Activated T-cell treated with anti-CD3 and anti-CD28 coated beads, Interleukin-2, amount 50 U/mL, for 72 hours (primary cell): ENCODE measurements at regions not wholly inside any gene's neighbourhood (a gene's known extent, or its start where the extent isn't known, plus 50 kb on each side); places are given as distances from the start of the nearest gene placed in this dataset.
"Not testable (repeated sequence)": the region's sequence is repeated elsewhere in the genome, so short reads cannot be mapped to it uniquely, and the experiment has no call there.

ENCODE experiments used
- ATAC-seq, 2 donors: fragments of 150-1000 bp; cut with Tn5 transposase; replicated peaks in 1 of 2; 2 replicates each; pipeline ENCODE4 v1.10.0; 2021; ENCODE audit warnings: moderate library complexity in 2 of 2, mild to moderate bottlenecking in 1 of 2
- DNase-seq, 2 donors: peaks; one replicate each; pipeline ENCODE4 v3.0.0; 2021 to 2022; ENCODE audit warnings: mixed read lengths in 1 of 2
- H3K27ac Mint-ChIP-seq: one replicate; pipeline ENCODE4 v1.8.0; 2022; ENCODE audit warnings: mild to moderate bottlenecking, moderate library complexity, mixed read lengths
- H3K27me3 Mint-ChIP-seq: one replicate; pipeline ENCODE4 v1.8.0; 2022; ENCODE audit warnings: low read depth, mixed read lengths
- H3K36me3 Mint-ChIP-seq, 2 donors: one replicate each; pipeline ENCODE4 v1.8.0; 2022; ENCODE audit warnings: mixed read lengths in 2 of 2, mild to moderate bottlenecking in 1 of 2; ENCODE audit not compliant: insufficient read depth in 2 of 2
- H3K4me1 Mint-ChIP-seq: one replicate; pipeline ENCODE4 v1.8.0; 2022; ENCODE audit warnings: low read depth, mixed read lengths
- H3K4me3 Mint-ChIP-seq, 2 donors: one replicate each; pipeline ENCODE4 v1.8.0; 2022; ENCODE audit warnings: mild to moderate bottlenecking in 2 of 2, mixed read lengths in 2 of 2, moderate library complexity in 2 of 2
- H3K9me3 Mint-ChIP-seq, 2 donors: one replicate each; pipeline ENCODE4 v1.8.0; 2022; ENCODE audit warnings: mixed read lengths in 2 of 2

- not testable (repeated sequence) for H3K36me3 Mint-ChIP-seq, H3K9me3 Mint-ChIP-seq, H3K4me3 Mint-ChIP-seq, H3K4me1 Mint-ChIP-seq
- H3K27me3 Mint-ChIP-seq: peaks cover 10% of the 10 kb centered on the region
- DNase-seq (peak; percentile 5 to 44), ATAC-seq (peak; percentile 83 to 85)
- H3K27ac Mint-ChIP-seq: peak overlapping the region; percentile 6
Observed at GRCh38 chr21:8419925-8420560, 2101.3 kb upstream of the TPTE start.

GRCh38 chr21:8427790-8428667, 2093.4 kb upstream of the TPTE start:
- not testable (repeated sequence) for DNase-seq, H3K4me3 Mint-ChIP-seq, H3K36me3 Mint-ChIP-seq, H3K4me1 Mint-ChIP-seq, H3K27me3 Mint-ChIP-seq, H3K27ac Mint-ChIP-seq, H3K9me3 Mint-ChIP-seq
- peak; percentile 48 to 50 for ATAC-seq

GRCh38 chr21:8428668-8429456, 2092.5 kb upstream of the TPTE start:
- not testable (repeated sequence) for H3K27ac Mint-ChIP-seq, DNase-seq, H3K4me3 Mint-ChIP-seq, H3K27me3 Mint-ChIP-seq, H3K9me3 Mint-ChIP-seq, H3K36me3 Mint-ChIP-seq, H3K4me1 Mint-ChIP-seq
- peak; percentile 77 to 80 for ATAC-seq

- not testable (repeated sequence) for DNase-seq, H3K27me3 Mint-ChIP-seq, H3K9me3 Mint-ChIP-seq, H3K36me3 Mint-ChIP-seq, ATAC-seq, H3K4me3 Mint-ChIP-seq, H3K27ac Mint-ChIP-seq, H3K4me1 Mint-ChIP-seq
Observed at GRCh38 chr21:8434710-8435109, 2086.7 kb upstream of the TPTE start.

- H3K27ac Mint-ChIP-seq, H3K27me3 Mint-ChIP-seq, H3K9me3 Mint-ChIP-seq, H3K36me3 Mint-ChIP-seq, DNase-seq, H3K4me1 Mint-ChIP-seq, H3K4me3 Mint-ChIP-seq, ATAC-seq: not testable (repeated sequence)
Observed at GRCh38 chr21:8443093-8443492, 2078.3 kb upstream of the TPTE start.

GRCh38 chr21:8449807-8450206, 2071.6 kb upstream of the TPTE start:
- not testable (repeated sequence) for H3K4me3 Mint-ChIP-seq

GRCh38 chr21:8455279-8456128, 2065.9 kb upstream of the TPTE start:
- H3K36me3 Mint-ChIP-seq, H3K4me3 Mint-ChIP-seq, DNase-seq, H3K27me3 Mint-ChIP-seq, H3K27ac Mint-ChIP-seq, H3K9me3 Mint-ChIP-seq, H3K4me1 Mint-ChIP-seq: not testable (repeated sequence)
- ATAC-seq: peak; percentile 60 to 66

More at GRCh38 chr21:8449807-8450206, 2071.6 kb upstream of the TPTE start:
- not testable (repeated sequence) for H3K4me1 Mint-ChIP-seq, H3K27ac Mint-ChIP-seq, H3K36me3 Mint-ChIP-seq, ATAC-seq, H3K27me3 Mint-ChIP-seq, H3K9me3 Mint-ChIP-seq, DNase-seq

GRCh38 chr21:8464403-8465152, 2056.8 kb upstream of the TPTE start:
- not testable (repeated sequence) for H3K27me3 Mint-ChIP-seq, H3K36me3 Mint-ChIP-seq, H3K4me1 Mint-ChIP-seq, DNase-seq, H3K9me3 Mint-ChIP-seq, H3K27ac Mint-ChIP-seq, H3K4me3 Mint-ChIP-seq
- peak; percentile 73 to 87 for ATAC-seq

- DNase-seq, H3K4me1 Mint-ChIP-seq, H3K27ac Mint-ChIP-seq, H3K9me3 Mint-ChIP-seq, H3K36me3 Mint-ChIP-seq, H3K27me3 Mint-ChIP-seq, H3K4me3 Mint-ChIP-seq, ATAC-seq: not testable (repeated sequence)
Observed at GRCh38 chr21:8466642-8467041, 2054.7 kb upstream of the TPTE start.
